Spinal cord (tissue), 9 donors: ENCODE measurements at regions not wholly inside any gene's neighbourhood (a gene's known extent, or its start where the extent isn't known, plus 50 kb on each side); places are given as distances from the start of the nearest gene placed in this dataset.

ENCODE experiments used
- DNase-seq, 6 donors: peaks; one replicate each; pipeline versions ENCODE4 v3.0.0 to v3.0.0-alpha.2; 2013 to 2015; ENCODE audit warnings: low spot score in 6 of 6, low read depth in 4 of 6
- H3K27ac ChIP-seq: one replicate; pipeline ENCODE4 v1.5.1; 2013; ENCODE audit warnings: low read depth, low read length, control low read depth
- H3K27me3 ChIP-seq: one replicate; pipeline ENCODE4 v1.6.1; 2013; ENCODE audit warnings: low read length; ENCODE audit not compliant: control insufficient read depth, insufficient read depth
- H3K36me3 ChIP-seq: one replicate; pipeline ENCODE4 v1.6.1; 2013; ENCODE audit warnings: low read length; ENCODE audit not compliant: control insufficient read depth, insufficient read depth
- H3K4me1 ChIP-seq: one replicate; pipeline ENCODE4 v1.6.1; 2013; ENCODE audit warnings: low read length; ENCODE audit not compliant: control insufficient read depth, insufficient read depth
- H3K4me3 ChIP-seq: one replicate; pipeline ENCODE4 v1.5.1; 2013; ENCODE audit warnings: low read depth, low read length, control low read depth
- H3K9me3 ChIP-seq: one replicate; pipeline ENCODE4 v1.6.1; 2013; ENCODE audit warnings: low read length; ENCODE audit not compliant: control insufficient read depth, insufficient read depth
- WGBS: methylation state at CpG from one replicate; pipeline ENCODE4 v1.1.5; 2013; ENCODE audit warnings: missing lambda C conversion rate; ENCODE audit not compliant: insufficient coverage; 5-methylcytosine and 5-hydroxymethylcytosine counted together
- donor health status: healthy.

DNA sequence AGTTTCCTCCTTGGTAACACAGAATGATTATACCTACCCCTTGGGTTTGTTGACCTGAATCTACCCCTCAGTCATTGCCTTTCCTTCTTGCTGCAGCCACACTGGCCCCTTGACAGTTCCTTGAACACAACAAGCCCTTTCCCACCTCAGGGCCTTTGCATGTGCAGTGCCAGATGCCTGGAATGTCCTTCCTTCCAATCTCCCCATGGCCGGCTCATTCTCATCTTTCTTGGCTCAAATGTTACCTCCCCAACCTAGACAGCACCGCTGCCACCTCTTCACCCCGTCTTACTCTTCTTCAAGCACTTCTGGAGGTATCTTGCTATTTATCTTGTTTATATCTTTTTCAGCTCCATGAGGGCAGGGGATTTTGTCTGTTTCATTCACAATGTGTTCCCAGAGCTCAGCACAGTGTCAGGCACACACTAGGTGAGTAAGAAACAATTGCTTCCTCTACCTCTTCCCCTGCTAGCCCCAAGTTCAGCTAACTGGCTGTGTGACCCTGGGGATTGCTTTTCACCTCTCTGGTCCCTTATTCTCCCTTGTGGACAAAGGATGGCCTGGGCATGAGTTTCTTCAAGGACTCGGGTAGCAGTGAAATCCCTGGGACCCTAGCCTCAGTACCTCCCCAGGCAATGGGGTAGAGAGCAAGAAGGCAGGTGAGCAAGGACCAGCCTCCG, 121.5 kb downstream of the CEBPB start:
- 92% methylated on average over 2 of the region's 5 CpGs for WGBS
- DNase-seq = no peak
- no peak overlapping the region for H3K4me3 ChIP-seq
- peak overlapping the region; percentile 43 for H3K27ac ChIP-seq
- no peaks in the 10 kb centered on the region for H3K27me3 ChIP-seq
- H3K4me1 ChIP-seq = peaks cover 14% of the 10 kb centered on the region
- no peaks in the 10 kb centered on the region for H3K9me3 ChIP-seq
- no peaks in the 10 kb centered on the region for H3K36me3 ChIP-seq

DNA sequence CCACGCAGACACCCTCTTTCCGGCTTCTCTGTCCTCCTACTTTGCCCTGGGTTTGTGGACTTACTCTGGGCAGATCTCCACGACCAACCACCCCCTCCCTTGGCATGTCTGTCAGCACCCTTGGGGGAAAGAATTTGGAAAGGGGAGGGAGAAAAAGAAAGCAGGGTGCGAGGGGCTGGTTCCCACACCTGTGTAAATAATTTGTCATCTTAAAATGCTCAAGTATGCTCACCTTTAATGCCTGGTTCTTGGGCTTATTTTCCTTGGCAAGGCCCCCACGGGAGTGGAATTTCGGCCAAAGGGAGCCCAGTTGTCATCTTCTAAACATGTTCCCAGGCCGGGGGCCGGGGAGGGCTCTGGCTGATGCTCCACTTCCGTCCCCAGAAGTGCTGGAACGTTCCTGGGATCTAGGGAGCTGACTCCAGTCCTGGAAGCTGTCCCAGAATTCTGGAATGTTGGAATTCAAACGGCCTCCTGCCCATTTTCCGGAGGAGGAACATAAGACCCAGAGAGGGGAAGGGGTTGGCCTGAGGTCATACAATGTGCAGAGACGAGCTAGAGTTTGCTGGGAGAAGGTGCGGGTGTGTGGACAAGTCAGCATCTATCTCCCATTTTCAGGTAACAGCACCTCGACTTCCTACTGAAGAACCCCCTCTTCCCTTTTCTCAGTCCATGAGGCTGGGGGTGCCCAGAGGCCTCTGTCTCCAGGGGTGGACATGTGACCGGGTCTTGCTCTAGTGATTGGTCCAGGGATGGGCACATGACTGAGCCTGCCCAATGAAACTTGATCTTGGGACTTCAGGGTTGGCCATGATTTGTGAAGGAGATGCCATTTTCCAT, 122.3 kb downstream of the CEBPB start:
- 64% methylated on average over 10 of the region's 16 CpGs for WGBS
- no peaks in the 10 kb centered on the region for H3K36me3 ChIP-seq
- peaks cover 14% of the 10 kb centered on the region for H3K4me1 ChIP-seq
- peak in 1 of 6 donors; percentile 64 for DNase-seq
- no peaks in the 10 kb centered on the region for H3K9me3 ChIP-seq
- H3K4me3 ChIP-seq = no peak overlapping the region
- H3K27ac ChIP-seq = peak overlapping the region; percentile 43
- H3K27me3 ChIP-seq = no peaks in the 10 kb centered on the region

DNA sequence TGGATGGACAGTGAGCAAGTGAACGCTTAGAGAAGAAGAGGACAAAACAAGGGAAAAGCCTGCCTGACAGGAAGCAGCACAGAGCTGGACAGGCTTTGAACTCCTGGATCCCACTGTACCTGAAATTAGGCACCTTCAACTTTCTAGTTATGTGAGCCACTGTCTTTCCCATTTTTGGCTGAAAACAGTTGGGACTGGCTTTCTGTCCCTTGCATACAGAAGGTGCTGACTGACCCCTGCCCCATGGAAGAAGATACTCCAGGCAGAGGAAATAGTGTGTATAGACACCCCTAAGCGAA, 122.8 kb downstream of the CEBPB start:
- WGBS = 95% methylated on average over 2 of the region's 2 CpGs
- H3K9me3 ChIP-seq = no peaks in the 10 kb centered on the region
- DNase-seq = no peak
- no peak overlapping the region for H3K27ac ChIP-seq
- H3K27me3 ChIP-seq = no peaks in the 10 kb centered on the region
- peaks cover 11% of the 10 kb centered on the region for H3K4me1 ChIP-seq
- no peaks in the 10 kb centered on the region for H3K36me3 ChIP-seq
- no peak overlapping the region for H3K4me3 ChIP-seq

DNA sequence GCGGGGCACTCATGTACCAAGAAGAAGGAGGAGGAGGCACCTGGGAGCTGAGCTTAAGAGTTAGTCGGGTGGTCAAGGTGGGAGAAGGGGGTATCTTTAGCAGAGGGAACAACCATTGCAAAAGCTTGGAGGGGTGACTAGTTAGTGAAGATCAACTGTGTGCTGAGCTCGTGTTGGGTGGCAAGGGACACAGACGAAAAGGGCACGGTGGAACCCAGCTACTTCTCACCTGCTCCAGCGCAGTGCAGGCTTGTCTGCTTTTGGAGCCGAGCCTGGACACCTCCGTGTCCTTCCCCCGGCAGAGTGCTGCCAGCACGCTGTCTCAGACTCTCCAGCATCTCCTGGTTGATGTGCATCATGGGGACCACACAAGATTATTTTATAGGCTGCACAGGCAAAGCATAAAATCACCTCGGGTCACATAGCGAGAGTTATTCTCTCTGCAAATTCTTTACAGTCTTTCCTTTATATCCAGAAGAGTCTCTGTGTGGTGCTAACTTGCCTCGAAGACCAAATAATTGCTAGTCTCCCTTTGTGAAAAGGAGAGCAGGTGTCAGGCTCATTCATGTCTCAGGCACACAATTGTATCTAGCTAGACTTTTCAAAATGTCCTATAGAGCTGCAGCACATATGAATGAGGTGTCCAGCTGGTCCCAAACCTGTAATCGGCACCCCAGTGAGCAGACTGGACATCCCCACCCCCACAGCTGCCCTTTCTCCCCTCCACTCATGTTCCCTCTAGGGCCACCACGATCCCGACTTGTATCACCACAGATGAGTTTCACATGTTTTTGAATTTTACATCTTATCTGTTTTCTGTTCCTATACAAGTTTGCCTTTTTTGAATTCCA, 123.4 kb downstream of the CEBPB start:
- no peaks in the 10 kb centered on the region for H3K9me3 ChIP-seq
- H3K4me3 ChIP-seq = no peak overlapping the region
- H3K4me1 ChIP-seq = peaks cover 5% of the 10 kb centered on the region
- no peaks in the 10 kb centered on the region for H3K27me3 ChIP-seq
- no peaks in the 10 kb centered on the region for H3K36me3 ChIP-seq
- 38% methylated on average over 11 of the region's 16 CpGs for WGBS
- peak in 1 of 6 donors; percentile 65 for DNase-seq
- no peak overlapping the region for H3K27ac ChIP-seq

DNA sequence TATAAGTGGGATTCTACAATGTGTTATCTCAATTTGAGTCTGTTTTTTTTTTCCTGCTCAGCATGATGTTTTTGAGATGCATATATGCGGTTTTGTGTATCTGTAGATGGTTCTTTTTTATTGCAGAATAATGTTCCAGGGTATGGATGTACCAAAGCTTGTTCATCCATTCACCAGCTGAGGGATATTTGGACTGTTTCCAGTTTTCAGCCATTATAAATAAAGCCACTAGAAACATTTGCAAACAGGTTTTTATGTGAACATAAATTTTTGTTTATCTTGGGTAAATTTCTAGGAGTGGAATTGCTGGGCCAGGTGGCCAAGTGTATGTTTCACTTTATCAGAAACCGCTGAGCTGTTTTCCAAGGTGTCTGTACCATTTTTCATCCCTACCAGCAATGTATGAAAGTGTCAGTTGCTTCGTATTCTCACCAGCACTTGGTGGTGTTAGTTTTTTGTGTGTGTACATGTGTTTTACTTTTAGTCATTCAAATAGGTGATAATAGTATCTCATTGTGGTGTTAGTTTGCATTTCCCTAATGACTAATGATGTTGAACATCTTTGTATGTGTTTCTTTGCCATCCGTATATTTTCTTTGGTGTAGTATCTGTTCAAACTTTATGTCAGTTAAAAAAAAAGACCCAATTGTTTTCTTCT, 124.2 kb downstream of the CEBPB start:
- Histone ChIP-seq H3K27ac (no peak overlapping the region), H3K4me1 (peaks cover under 1% of the 10 kb centered on the region), H3K4me3 (no peak overlapping the region), H3K27me3 (no peaks in the 10 kb centered on the region), H3K36me3 (no peaks in the 10 kb centered on the region), H3K9me3 (no peaks in the 10 kb centered on the region)
- WGBS = 80% methylated on average over 1 of the region's 4 CpGs
- DNase-seq = no peak

DNA sequence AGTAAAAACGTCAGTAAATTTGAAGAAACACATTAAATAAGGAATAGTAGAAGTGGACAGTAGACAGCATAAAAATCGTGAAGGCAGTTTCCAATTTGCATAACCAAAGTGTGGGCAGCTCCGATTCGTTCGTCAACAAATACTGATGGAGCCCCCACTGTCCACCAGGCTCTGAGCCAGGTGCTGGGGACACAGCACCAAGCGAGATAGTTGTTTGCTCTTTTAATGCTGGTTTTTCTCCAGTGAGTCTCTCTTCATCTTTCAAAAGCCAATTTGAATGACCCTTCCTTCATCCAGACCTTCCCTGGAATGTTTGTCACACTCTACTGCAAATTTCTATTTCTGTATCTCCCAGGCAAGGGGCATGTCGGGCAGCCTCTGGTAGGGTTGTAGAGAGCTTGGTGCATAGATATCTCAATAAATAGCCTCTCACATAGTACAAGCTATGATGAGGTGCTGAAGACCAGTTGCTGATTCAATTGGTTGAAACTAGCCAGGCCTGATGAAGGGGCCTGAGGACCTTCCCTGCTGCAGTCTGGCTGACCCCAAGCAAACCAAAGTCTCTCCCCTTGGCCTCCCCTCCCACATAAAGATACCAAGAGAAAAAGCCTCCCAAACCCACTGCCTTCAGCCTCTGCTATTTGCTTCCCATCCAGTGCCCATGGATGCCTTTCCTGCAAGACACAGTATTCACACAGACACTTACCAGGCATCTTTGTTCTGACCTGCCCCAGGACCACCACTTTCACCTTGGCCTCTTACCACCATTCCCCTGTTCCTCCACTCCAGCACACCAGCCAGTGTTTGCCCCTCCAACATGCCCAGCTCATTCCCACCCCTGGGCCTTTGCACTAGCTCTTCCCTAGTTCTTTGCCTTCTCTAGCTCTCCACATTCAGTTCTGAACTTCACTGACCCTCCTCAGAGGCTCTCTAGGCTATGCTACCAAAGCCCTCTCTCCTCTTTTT, 125.2 kb downstream of the CEBPB start:
- Histone ChIP-seq H3K4me3 (no peak overlapping the region), H3K27ac (no peak overlapping the region), H3K4me1 (peaks cover under 1% of the 10 kb centered on the region), H3K27me3 (no peaks in the 10 kb centered on the region), H3K36me3 (no peaks in the 10 kb centered on the region), H3K9me3 (no peaks in the 10 kb centered on the region)
- no peak for DNase-seq
- 31% methylated on average over 5 of the region's 7 CpGs for WGBS

DNA sequence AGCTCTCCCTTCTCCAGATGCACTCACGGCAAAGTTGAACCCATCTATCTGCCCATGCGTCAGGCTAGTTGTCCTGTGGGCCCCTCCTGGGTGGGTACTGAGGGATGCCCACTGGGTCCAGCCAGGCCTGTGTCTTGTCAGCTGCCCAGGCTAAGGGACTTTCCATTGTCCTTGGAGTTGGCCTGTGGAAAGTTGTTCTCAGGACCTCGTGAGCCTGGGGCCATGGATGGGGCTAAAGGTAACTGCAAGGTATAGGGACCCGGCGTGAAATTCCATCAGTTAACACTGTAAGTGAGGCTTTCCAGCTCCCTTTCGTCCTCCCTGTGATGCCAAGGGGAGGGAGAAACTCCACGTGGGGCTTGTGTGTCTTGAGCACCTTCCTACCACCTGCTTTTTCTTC, 126.5 kb downstream of the CEBPB start:
- H3K27ac ChIP-seq = no peak overlapping the region
- H3K4me1 ChIP-seq = peaks cover 11% of the 10 kb centered on the region
- no peak for DNase-seq
- no peaks in the 10 kb centered on the region for H3K36me3 ChIP-seq
- H3K4me3 ChIP-seq = no peak overlapping the region
- no peaks in the 10 kb centered on the region for H3K27me3 ChIP-seq
- no peaks in the 10 kb centered on the region for H3K9me3 ChIP-seq
- 89% methylated on average over 5 of the region's 7 CpGs for WGBS

DNA sequence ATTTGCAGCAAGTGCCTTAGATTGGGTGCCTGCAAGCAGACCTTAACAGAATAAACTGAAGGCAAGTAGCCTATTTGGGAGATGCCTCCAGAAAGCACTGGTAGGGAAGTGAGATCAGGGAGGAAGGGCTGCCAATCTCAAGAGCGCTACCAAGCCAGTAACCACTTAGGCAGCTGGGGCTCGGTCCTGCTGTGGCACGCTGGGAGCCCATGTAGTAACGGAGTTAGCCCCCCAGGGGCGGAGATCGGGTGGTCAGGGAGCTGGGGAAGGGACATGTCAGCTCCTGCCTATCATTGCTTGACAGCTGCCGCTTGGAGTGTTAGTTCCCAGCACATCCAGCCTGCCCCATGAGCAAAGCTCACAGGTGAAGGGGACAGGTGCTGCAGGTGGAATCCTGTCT, 127.0 kb downstream of the CEBPB start:
- no peaks in the 10 kb centered on the region for H3K36me3 ChIP-seq
- H3K9me3 ChIP-seq = no peaks in the 10 kb centered on the region
- H3K27ac ChIP-seq = no peak overlapping the region
- peaks cover 14% of the 10 kb centered on the region for H3K4me1 ChIP-seq
- H3K27me3 ChIP-seq = no peaks in the 10 kb centered on the region
- no peak overlapping the region for H3K4me3 ChIP-seq
- WGBS = 65% methylated on average over 7 of the region's 7 CpGs
- no peak for DNase-seq
